ENCODE measurements at regions not wholly inside any gene's neighbourhood (a gene's known extent, or its start where the extent isn't known, plus 50 kb on each side); places are given as distances from the start of the nearest gene placed in this dataset.

DNA sequence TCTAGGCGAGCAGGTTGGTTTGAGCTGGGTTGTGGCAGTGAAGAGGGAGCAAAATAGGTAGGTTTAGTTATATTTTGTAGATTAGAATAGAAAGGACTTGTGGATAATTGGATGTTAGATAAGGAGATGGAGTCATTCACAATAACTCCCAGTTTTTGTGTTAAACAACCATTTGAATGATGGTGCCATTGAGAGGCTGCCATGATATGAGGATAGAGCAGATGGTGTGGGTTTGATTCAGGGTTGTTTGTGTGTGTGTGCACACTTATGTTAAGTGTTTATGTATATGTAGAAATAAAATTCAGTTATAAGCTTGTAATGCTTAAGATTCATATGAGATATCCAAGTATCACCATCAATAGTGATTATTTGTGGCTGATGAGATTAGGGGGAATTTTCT, 166.6 kb downstream of the NXPE2 start:
- TF ChIP-seq CTCF (IDR thresholded peaks at IDR 0.05) (no peak), POLR2A (IDR thresholded peaks at IDR 0.05) (no peak)

Measured in adrenal gland (tissue), 5 donors.